Activated B cell treated with CpG ODN at 0.5 μM for 24 hours (primary cell): ENCODE measurements at regions not wholly inside any gene's neighbourhood (a gene's known extent, or its start where the extent isn't known, plus 50 kb on each side); places are given as distances from the start of the nearest gene placed in this dataset.

ENCODE experiments used
- ATAC-seq: fragments of 200-7000 bp; cut with Tn5 transposase; one replicate; pipeline ENCODE4 v1.10.0; 2021; ENCODE audit warnings: low read depth, mild to moderate bottlenecking, moderate library complexity
- CTCF ChIA-PET: fragments of 350-600 bp; sonication (Branson Sonifier 250); formaldehyde crosslinking; loops from one replicate; lab custom pipeline; 2021; ENCODE audit warnings: antibody characterized with exemption; lab: Charles Lee
- POLR2A ChIA-PET: fragments of 350-600 bp; sonication (Branson Sonifier 250); formaldehyde crosslinking; loops from one replicate; lab custom pipeline; 2021; ENCODE audit warnings: antibody characterized with exemption; lab: Charles Lee
- DNase-seq: peaks from one replicate; pipeline ENCODE4 v3.0.0; 2022
- H3K27ac Mint-ChIP-seq: one replicate; pipeline ENCODE4 v1.8.0; 2020; ENCODE audit warnings: mixed read lengths
- H3K27me3 Mint-ChIP-seq: one replicate; pipeline ENCODE4 v1.8.0; 2021; ENCODE audit warnings: mixed read lengths
- H3K36me3 Mint-ChIP-seq: one replicate; pipeline ENCODE4 v1.8.0; 2021; ENCODE audit warnings: low read depth, mixed read lengths
- H3K4me1 Mint-ChIP-seq: one replicate; pipeline ENCODE4 v1.8.0; 2021; ENCODE audit warnings: mixed read lengths
- H3K4me3 Mint-ChIP-seq: one replicate; pipeline ENCODE4 v1.8.0; 2020; ENCODE audit warnings: mild to moderate bottlenecking, mixed read lengths
- H3K9me3 Mint-ChIP-seq: one replicate; pipeline ENCODE4 v1.8.0; 2020; ENCODE audit warnings: mixed read lengths
- intact Hi-C: fragments of 100-400 bp; cut with micrococcal nuclease; formaldehyde crosslinking; loops from one replicate; pipeline ENCODE4 v1.15.1; 2024
- TF ChIP-seq, protein P1 (sequence below): fragments of 200-600 bp; IDR thresholded peaks from one replicate; pipeline ENCODE4 v1.8.0; 2022; ENCODE audit warnings: antibody characterized with exemption, mild to moderate bottlenecking

DNA sequence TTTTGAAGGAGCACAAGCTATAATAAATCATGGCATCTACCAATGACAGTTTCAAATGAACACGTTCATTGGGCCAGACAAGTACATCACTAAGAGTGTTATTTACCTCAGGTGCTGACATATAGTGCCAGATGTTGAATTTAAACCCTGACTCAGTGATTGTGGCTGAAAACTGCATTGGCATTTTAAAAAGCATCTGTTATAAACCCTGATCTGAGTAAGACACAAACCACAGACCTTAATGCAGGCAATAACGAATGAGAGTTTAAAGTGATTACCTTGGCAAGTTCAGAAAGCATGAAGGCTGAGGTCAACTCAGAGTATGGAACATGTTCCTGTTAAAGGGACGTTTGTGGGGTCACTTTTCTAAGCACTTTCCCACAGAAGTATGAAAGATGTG, 865.1 kb upstream of the TMPRSS15 start:
- Mint-ChIP-seq H3K27me3 (no peaks in the 10 kb centered on the region), H3K9me3 (peaks cover 5% of the 10 kb centered on the region), H3K36me3 (no peaks in the 10 kb centered on the region), H3K27ac (no peak overlapping the region), H3K4me3 (no peak overlapping the region), H3K4me1 (no peaks in the 10 kb centered on the region)
- POLR2A ChIA-PET, result no interaction called here
- ATAC-seq, result no peak
- TF ChIP-seq, protein P1, sequence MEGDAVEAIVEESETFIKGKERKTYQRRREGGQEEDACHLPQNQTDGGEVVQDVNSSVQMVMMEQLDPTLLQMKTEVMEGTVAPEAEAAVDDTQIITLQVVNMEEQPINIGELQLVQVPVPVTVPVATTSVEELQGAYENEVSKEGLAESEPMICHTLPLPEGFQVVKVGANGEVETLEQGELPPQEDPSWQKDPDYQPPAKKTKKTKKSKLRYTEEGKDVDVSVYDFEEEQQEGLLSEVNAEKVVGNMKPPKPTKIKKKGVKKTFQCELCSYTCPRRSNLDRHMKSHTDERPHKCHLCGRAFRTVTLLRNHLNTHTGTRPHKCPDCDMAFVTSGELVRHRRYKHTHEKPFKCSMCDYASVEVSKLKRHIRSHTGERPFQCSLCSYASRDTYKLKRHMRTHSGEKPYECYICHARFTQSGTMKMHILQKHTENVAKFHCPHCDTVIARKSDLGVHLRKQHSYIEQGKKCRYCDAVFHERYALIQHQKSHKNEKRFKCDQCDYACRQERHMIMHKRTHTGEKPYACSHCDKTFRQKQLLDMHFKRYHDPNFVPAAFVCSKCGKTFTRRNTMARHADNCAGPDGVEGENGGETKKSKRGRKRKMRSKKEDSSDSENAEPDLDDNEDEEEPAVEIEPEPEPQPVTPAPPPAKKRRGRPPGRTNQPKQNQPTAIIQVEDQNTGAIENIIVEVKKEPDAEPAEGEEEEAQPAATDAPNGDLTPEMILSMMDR, result no peak
- CTCF ChIA-PET, result no interaction called here
- DNase-seq, result no peak
- intact Hi-C loops, result no loop called here

DNA sequence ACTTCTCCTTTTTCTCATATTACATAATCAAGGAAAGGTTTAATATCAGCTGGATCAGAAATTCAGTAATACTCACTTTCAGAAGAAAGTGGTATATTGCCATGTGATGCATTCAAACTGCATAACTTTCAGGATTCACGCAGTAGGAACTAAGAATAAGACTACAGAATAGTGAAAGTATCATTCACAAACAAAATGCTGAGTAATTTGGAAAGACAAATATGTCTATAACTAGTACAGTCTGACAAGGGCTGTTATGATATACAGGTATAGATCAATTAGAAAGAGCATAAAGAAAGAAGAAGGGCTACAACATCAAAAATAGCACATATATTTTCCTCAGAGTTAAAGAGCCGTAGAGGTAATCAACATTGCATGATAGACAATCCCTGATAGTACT, 871.5 kb upstream of the TMPRSS15 start:
- H3K4me1 Mint-ChIP-seq, result no peaks in the 10 kb centered on the region
- no peak overlapping the region for H3K27ac Mint-ChIP-seq
- H3K27me3 Mint-ChIP-seq, result no peaks in the 10 kb centered on the region
- POLR2A ChIA-PET, result no interaction called here
- intact Hi-C loops, result no loop called here
- TF ChIP-seq, protein P1, result no peak
- DNase-seq (no peak), ATAC-seq (no peak)
- H3K9me3 Mint-ChIP-seq, result peaks cover 5% of the 10 kb centered on the region
- CTCF ChIA-PET, result no interaction called here
- H3K4me3 Mint-ChIP-seq, result no peak overlapping the region
- H3K36me3 Mint-ChIP-seq, result no peaks in the 10 kb centered on the region

DNA sequence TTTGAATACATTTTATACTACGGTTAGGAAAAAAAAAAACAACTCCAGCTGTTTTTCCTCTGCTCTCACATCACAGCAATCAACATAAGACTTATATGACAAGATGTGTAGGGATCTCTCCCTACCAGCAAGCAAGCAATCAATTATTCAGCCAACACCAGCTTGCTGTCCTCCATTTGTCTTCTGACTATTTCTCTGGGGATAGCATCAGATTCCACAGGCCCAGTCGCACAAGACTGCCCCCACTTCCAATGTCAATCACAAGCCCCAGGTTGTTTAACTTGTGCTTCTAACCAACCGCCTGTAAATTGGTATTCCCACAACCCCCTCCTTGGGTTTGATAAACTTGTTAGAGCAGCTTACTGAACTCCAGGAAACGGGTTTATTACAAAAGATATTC, 873.1 kb upstream of the TMPRSS15 start:
- no peak for ATAC-seq
- DNase-seq, result no peak
- no peaks in the 10 kb centered on the region for H3K27me3 Mint-ChIP-seq
- no peak overlapping the region for H3K4me3 Mint-ChIP-seq
- H3K9me3 Mint-ChIP-seq, result peaks cover 2% of the 10 kb centered on the region
- no peaks in the 10 kb centered on the region for H3K4me1 Mint-ChIP-seq
- ChIA-PET CTCF (no interaction called here), POLR2A (no interaction called here)
- no peak overlapping the region for H3K27ac Mint-ChIP-seq
- TF ChIP-seq, protein P1, result no peak
- intact Hi-C loops, result no loop called here
- no peaks in the 10 kb centered on the region for H3K36me3 Mint-ChIP-seq

DNA sequence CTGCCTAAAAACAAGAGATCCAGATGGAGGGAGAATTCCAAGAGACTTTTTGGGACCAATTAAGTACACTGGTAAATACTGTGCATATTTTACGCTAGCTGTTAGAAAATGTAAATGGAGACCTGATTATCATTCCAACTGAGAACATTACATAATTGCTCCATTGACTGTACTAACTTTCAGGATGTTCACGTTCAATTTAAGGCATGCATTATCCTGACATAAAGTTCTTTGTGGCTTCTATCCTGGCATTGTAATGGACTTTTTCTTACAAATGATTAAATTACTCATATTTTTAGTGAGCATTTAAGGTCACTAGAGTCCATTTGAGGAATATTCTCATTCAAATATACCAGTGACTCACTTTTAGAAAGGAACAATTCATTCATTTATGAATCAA, 883.3 kb upstream of the TMPRSS15 start:
- CTCF ChIA-PET, result no interaction called here
- ATAC-seq (no peak), DNase-seq (no peak)
- intact Hi-C loops, result no loop called here
- TF ChIP-seq, protein P1, result no peak
- Mint-ChIP-seq H3K27me3 (no peaks in the 10 kb centered on the region), H3K9me3 (peaks cover 3% of the 10 kb centered on the region), H3K4me1 (no peaks in the 10 kb centered on the region), H3K4me3 (no peak overlapping the region), H3K36me3 (no peaks in the 10 kb centered on the region), H3K27ac (no peak overlapping the region)
- POLR2A ChIA-PET, result no interaction called here

DNA sequence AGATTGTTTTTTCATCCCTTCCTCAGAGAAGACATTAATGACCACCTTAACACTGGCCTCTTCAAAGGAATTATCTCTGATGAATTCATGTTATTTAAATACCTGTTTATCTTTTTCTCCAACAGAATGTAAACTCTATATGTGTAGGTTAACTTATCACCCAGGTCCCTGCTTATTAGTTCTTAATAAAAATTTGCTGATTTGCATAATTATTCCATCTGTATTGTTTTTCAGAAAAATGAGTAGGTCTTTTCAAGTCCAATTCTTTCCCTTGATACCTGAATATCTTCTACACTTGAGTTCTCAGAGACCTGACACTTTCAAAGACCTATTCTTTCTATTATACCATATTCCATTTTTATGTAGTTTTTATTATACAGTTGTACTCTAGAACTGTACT, 886.7 kb upstream of the TMPRSS15 start:
- Mint-ChIP-seq H3K27me3 (no peaks in the 10 kb centered on the region), H3K4me1 (no peaks in the 10 kb centered on the region), H3K36me3 (no peaks in the 10 kb centered on the region), H3K9me3 (peaks cover 8% of the 10 kb centered on the region), H3K4me3 (no peak overlapping the region), H3K27ac (no peak overlapping the region)
- intact Hi-C loops, result no loop called here
- TF ChIP-seq, protein P1, result no peak
- ATAC-seq (no peak), DNase-seq (no peak)
- ChIA-PET CTCF (no interaction called here), POLR2A (no interaction called here)
